GM12872 (cell line): ENCODE measurements at regions not wholly inside any gene's neighbourhood (a gene's known extent, or its start where the extent isn't known, plus 50 kb on each side); places are given as distances from the start of the nearest gene placed in this dataset.

Experiments used
- CTCF ChIP-seq: IDR thresholded peaks from 3 replicates; pipeline ENCODE4 v1.5.1; 2011; ENCODE audit warnings: low read depth, mild to moderate bottlenecking, low read length, moderate library complexity; ENCODE audit not compliant: insufficient read depth

- TF ChIP-seq CTCF, result no peak
Measured at GRCh38 chr6:146928503-146928902, 275.7 kb upstream of the STXBP5 start.

- no peak for TF ChIP-seq CTCF
Measured at GRCh38 chr6:146931214-146931613, 273.0 kb upstream of the STXBP5 start.

DNA sequence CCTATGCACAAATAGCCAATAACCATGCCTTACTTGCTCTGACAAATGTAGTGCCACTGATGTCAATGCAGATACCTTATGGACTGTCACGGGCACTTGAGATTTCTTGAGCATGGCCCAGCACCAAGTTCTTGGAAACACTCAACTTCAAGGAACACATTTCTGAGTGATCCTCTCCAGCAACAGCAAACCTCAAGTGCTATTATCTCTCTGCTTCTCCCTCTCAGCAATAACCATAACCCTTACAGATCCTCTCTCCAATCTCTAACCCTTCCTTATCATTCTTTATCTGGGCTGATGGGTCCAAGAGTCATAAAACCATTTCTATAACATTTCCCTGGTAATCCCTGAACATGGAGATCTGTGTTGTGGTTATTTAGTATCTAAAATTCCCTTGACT, 266.9 kb upstream of the STXBP5 start:
- TF ChIP-seq CTCF, result no peak

DNA sequence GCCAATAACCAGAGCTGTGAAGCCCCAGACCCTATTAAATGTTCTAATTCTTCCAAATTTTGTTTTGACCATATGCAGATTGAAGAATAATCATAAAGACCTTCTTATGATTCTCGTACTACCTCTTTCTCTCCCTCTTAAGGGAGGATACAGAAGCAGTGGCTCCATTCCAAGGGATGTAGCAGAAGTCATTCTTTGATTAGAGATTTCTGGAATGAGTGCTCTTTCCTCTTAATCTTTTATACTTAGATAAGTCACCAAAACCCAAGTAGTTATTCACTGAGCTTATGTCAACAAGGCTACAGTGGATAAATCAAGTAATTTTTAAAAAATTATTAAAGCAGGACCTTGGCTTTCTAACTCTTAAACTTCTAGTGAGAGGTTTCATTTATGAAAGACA, 266.0 kb upstream of the STXBP5 start:
- TF ChIP-seq CTCF, result no peak

- no peak for TF ChIP-seq CTCF
Measured at GRCh38 chr6:146943664-146944063, 260.6 kb upstream of the STXBP5 start.

- TF ChIP-seq CTCF, result no peak
Measured at GRCh38 chr6:146944077-146944476, 260.1 kb upstream of the STXBP5 start.

DNA sequence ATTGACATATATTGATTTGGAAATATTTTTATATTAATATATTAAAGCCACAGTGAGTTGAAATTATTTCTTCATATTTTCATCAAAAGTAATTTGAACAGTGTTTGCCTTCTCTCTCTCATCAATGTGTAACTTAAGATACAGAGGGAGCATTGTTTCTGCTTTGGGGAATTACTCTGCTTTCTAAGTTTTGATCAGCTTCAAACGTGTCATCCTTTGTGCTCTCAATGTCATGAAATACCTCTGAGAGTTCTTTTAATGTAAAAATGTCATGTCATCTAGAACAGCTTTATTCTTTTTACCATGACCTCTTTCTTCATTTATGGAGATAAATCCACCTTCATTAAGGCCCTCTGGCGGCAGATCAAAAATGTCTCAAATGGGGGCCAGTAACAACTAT, 259.4 kb upstream of the STXBP5 start:
- no peak for TF ChIP-seq CTCF

DNA sequence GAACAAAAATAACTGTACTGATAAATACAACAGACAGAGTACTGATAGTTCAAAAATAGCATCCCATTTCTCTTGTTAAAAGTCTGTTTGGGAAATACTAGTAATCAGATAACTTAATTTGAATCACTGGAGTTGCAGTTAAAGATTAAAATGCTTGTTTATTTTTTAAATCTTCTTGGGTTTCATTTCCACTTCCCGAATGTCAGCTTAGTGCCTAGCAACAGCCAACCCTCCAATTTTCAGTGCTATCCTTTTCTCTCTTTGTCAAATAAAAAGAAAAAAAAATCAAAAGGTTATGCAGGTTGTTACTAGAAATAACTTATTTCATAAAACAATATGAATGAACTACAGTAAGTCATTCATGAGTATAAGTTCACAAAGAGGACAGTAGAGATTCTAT, 257.7 kb upstream of the STXBP5 start:
- no peak for TF ChIP-seq CTCF
